Epithelial cell of esophagus (primary cell): ENCODE measurements at regions not wholly inside any gene's neighbourhood (a gene's known extent, or its start where the extent isn't known, plus 50 kb on each side); places are given as distances from the start of the nearest gene placed in this dataset.

Experiments
- DNase-seq: peaks from one replicate; pipeline ENCODE4 v3.0.0; 2010; ENCODE audit warnings: low read depth
- H3K4me3 ChIP-seq: 2 replicates; pipeline ENCODE4 v1.5.1; 2011; ENCODE audit warnings: mild to moderate bottlenecking, low read length, control low read depth
- CTCF ChIP-seq: IDR thresholded peaks from 2 replicates; pipeline ENCODE4 v1.5.1; 2011; ENCODE audit warnings: low read depth, mild to moderate bottlenecking, low read length, control low read depth, inconsistent platforms; ENCODE audit not compliant: insufficient read depth; ENCODE audit errors: missing control alignments

- no peak overlapping the region for H3K4me3 ChIP-seq
- no peak for DNase-seq
These were observed 460.3 kb downstream of the GRXCR1 start for GRCh38 chr4:43352859-43353258.

GRCh38 chr4:43353552-43353951, 461.0 kb downstream of the GRXCR1 start:
- H3K4me3 ChIP-seq, result no peak overlapping the region
- no peak for DNase-seq
- no peak for TF ChIP-seq CTCF

More at GRCh38 chr4:43352859-43353258, 460.3 kb downstream of the GRXCR1 start:
- TF ChIP-seq CTCF, result no peak

- H3K4me3 ChIP-seq, result no peak overlapping the region
- no peak for TF ChIP-seq CTCF
- no peak for DNase-seq
These were observed 464.3 kb downstream of the GRXCR1 start for GRCh38 chr4:43356786-43357185.

- no peak overlapping the region for H3K4me3 ChIP-seq
- no peak for TF ChIP-seq CTCF
- DNase-seq, result no peak
These were observed 464.9 kb downstream of the GRXCR1 start for GRCh38 chr4:43357252-43357974.

- DNase-seq, result peak; percentile 13
- no peak overlapping the region for H3K4me3 ChIP-seq
- TF ChIP-seq CTCF, result no peak
These were observed 467.8 kb downstream of the GRXCR1 start for GRCh38 chr4:43360296-43360695.

- no peak for DNase-seq
- H3K4me3 ChIP-seq, result no peak overlapping the region
- TF ChIP-seq CTCF, result no peak
These were observed 470.5 kb downstream of the GRXCR1 start for GRCh38 chr4:43362875-43363636.
